OCI-LY3 (cell line): ENCODE measurements at regions not wholly inside any gene's neighbourhood (a gene's known extent, or its start where the extent isn't known, plus 50 kb on each side); places are given as distances from the start of the nearest gene placed in this dataset.

Source experiments
- EZH2phosphoT487 ChIP-seq: fragments of 200-600 bp; shearing (Covaris generic); IDR thresholded peaks from 2 replicates; pipeline ENCODE4 v1.6.1; 2018; ENCODE audit warnings: antibody characterized with exemption, mixed run types, low read depth
- TF ChIP-seq, protein P1 (sequence below): fragments of 200-600, 300-600 bp; sonication (generic); IDR thresholded peaks from 2 replicates; pipeline ENCODE4 v1.5.1; 2014; ENCODE audit warnings: antibody characterized with exemption, low read length, low read depth

DNA sequence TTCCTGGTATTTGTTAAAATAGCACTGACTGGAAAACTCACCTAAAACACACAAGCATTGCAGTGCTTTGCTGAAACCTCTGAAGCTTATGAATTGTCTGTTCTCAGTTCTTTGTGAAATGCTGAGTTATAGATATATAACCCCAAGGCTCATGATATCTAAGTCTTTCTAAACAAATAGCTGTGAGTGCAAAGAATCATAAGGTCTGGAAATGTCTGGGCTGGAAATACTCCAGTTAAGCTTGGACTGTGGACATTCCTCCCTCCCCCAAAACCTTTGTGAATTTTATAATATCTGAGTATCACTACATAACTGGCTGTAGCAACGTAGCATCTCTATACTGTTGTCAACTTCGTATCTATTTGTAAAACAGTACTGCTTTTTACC lies 69.1 kb downstream of the CBLN4 start:
- no peak for TF ChIP-seq EZH2phosphoT487
- TF ChIP-seq, protein P1, sequence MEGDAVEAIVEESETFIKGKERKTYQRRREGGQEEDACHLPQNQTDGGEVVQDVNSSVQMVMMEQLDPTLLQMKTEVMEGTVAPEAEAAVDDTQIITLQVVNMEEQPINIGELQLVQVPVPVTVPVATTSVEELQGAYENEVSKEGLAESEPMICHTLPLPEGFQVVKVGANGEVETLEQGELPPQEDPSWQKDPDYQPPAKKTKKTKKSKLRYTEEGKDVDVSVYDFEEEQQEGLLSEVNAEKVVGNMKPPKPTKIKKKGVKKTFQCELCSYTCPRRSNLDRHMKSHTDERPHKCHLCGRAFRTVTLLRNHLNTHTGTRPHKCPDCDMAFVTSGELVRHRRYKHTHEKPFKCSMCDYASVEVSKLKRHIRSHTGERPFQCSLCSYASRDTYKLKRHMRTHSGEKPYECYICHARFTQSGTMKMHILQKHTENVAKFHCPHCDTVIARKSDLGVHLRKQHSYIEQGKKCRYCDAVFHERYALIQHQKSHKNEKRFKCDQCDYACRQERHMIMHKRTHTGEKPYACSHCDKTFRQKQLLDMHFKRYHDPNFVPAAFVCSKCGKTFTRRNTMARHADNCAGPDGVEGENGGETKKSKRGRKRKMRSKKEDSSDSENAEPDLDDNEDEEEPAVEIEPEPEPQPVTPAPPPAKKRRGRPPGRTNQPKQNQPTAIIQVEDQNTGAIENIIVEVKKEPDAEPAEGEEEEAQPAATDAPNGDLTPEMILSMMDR = no peak
